DND-41 (cell line): ENCODE measurements at regions not wholly inside any gene's neighbourhood (a gene's known extent, or its start where the extent isn't known, plus 50 kb on each side); places are given as distances from the start of the nearest gene placed in this dataset.

Experiments used
- ATAC-seq: fragments of 200-7000 bp; cut with Tn5 transposase; 3 replicates; pipeline ENCODE4 v1.9.1; 2021; ENCODE audit warnings: low read depth; ENCODE audit not compliant: insufficient read depth
- DNase-seq: peaks from one replicate; pipeline ENCODE4 v3.0.0-alpha.2; 2020
- H2AFZ ChIP-seq: 2 replicates; pipeline ENCODE4 v1.6.0; 2012; ENCODE audit warnings: low read depth, low read length
- H3K27ac ChIP-seq: 2 replicates; pipeline ENCODE4 v1.5.1; 2012; ENCODE audit warnings: low read length, inconsistent platforms
- H3K27me3 ChIP-seq: fragments of 200-600 bp; sonication (generic); 2 replicates; pipeline ENCODE4 v1.6.0; 2012; ENCODE audit warnings: low read length, mild to moderate bottlenecking, inconsistent platforms; ENCODE audit not compliant: insufficient read depth, poor library complexity
- H3K36me3 ChIP-seq: 2 replicates; pipeline ENCODE4 v1.5.1; 2012; ENCODE audit warnings: low read length, inconsistent platforms; ENCODE audit not compliant: insufficient read depth
- H3K4me1 ChIP-seq: 2 replicates; pipeline ENCODE4 v1.5.1; 2012; ENCODE audit warnings: mild to moderate bottlenecking, low read length; ENCODE audit not compliant: insufficient read depth
- H3K4me2 ChIP-seq: 2 replicates; pipeline ENCODE4 v1.6.0; 2012; ENCODE audit warnings: mild to moderate bottlenecking, moderate library complexity, low read length, inconsistent platforms; ENCODE audit not compliant: insufficient read depth
- H3K4me3 ChIP-seq, 2 experiments: fragments of 200-600 bp in 1 of 2; shearing (Covaris generic) in 1 of 2; 2 replicates each; pipeline ENCODE4 v1.5.1; 2012 to 2016; ENCODE audit warnings: inconsistent platforms in 2 of 2, low read length in 2 of 2, mild to moderate bottlenecking in 2 of 2, low read depth in 1 of 2, moderate library complexity in 1 of 2
- H3K79me2 ChIP-seq: 2 replicates; pipeline ENCODE4 v1.6.0; 2012; ENCODE audit warnings: low read length, inconsistent platforms; ENCODE audit not compliant: insufficient read depth
- H3K9ac ChIP-seq: 2 replicates; pipeline ENCODE4 v1.6.0; 2012; ENCODE audit warnings: low read depth, mild to moderate bottlenecking, inconsistent platforms, low read length, moderate library complexity
- H3K9me3 ChIP-seq: 2 replicates; pipeline ENCODE4 v1.5.1; 2012; ENCODE audit warnings: low read length, moderate library complexity, mild to moderate bottlenecking, inconsistent platforms; ENCODE audit not compliant: insufficient read depth, severe bottlenecking
- H4K20me1 ChIP-seq: 2 replicates; pipeline ENCODE4 v1.6.0; 2012; ENCODE audit warnings: low read length; ENCODE audit not compliant: insufficient read depth
- CTCF ChIP-seq: IDR thresholded peaks from 2 replicates; pipeline ENCODE4 v1.5.1; 2012; ENCODE audit warnings: borderline replicate concordance, low read length, moderate library complexity, mild to moderate bottlenecking; ENCODE audit not compliant: poor library complexity, severe bottlenecking; ENCODE audit errors: extremely low read depth
- EZH2 ChIP-seq: IDR thresholded peaks from 3 replicates; pipeline ENCODE4 v1.6.1; 2012; ENCODE audit warnings: borderline replicate concordance, low read depth, mild to moderate bottlenecking, moderate library complexity, low read length, inconsistent platforms; ENCODE audit not compliant: severe bottlenecking

GRCh38 chr5:133739181-133739780 lies 126.9 kb upstream of the FSTL4 start:
- no peak overlapping the region for H3K27ac ChIP-seq
- H4K20me1 ChIP-seq = no peaks in the 10 kb centered on the region; the same call in 1 of the 2 replicates
- peaks cover 4% of the 10 kb centered on the region for H3K27me3 ChIP-seq
- no peaks in the 10 kb centered on the region for H3K36me3 ChIP-seq
- no peak overlapping the region for H3K4me3 ChIP-seq
- no peak for TF ChIP-seq CTCF
- no peak overlapping the region for H2AFZ ChIP-seq
- ATAC-seq = no peak
- no peak overlapping the region for H3K9ac ChIP-seq
- no peaks in the 10 kb centered on the region for H3K4me1 ChIP-seq
- DNase-seq = no peak
- H3K79me2 ChIP-seq = no peaks in the 10 kb centered on the region
- no peaks in the 10 kb centered on the region for H3K9me3 ChIP-seq
- H3K4me2 ChIP-seq = no peak overlapping the region

- Histone ChIP-seq H3K27ac (no peak overlapping the region), H3K27me3 (peaks cover 4% of the 10 kb centered on the region), H3K4me3 (no peak overlapping the region), H3K9me3 (no peaks in the 10 kb centered on the region), H2AFZ (no peak overlapping the region), H3K4me2 (no peak overlapping the region), H3K9ac (no peak overlapping the region), H3K4me1 (no peaks in the 10 kb centered on the region), H3K36me3 (no peaks in the 10 kb centered on the region), H3K79me2 (no peaks in the 10 kb centered on the region), H4K20me1 (no peaks in the 10 kb centered on the region)
- no peak for TF ChIP-seq EZH2
- no peak for TF ChIP-seq CTCF
- ATAC-seq = no peak
- no peak for DNase-seq
These were observed 125.9 kb upstream of the FSTL4 start for GRCh38 chr5:133738271-133738670.

- Histone ChIP-seq H3K79me2 (no peaks in the 10 kb centered on the region), H3K4me1 (no peaks in the 10 kb centered on the region), H4K20me1 (no peaks in the 10 kb centered on the region), H3K4me2 (no peak overlapping the region), H3K36me3 (no peaks in the 10 kb centered on the region), H3K27ac (no peak overlapping the region), H3K4me3 (no peak overlapping the region), H3K9me3 (no peaks in the 10 kb centered on the region), H2AFZ (no peak overlapping the region), H3K27me3 (peaks cover 4% of the 10 kb centered on the region), H3K9ac (no peak overlapping the region)
- TF ChIP-seq CTCF (no peak), EZH2 (no peak)
- DNase-seq = no peak
- ATAC-seq = no peak
These were observed 124.2 kb upstream of the FSTL4 start for GRCh38 chr5:133736512-133736911.

GRCh38 chr5:133735346-133735745 lies 123.0 kb upstream of the FSTL4 start:
- Histone ChIP-seq H3K4me3 (no peak overlapping the region), H3K27me3 (peaks cover 4% of the 10 kb centered on the region), H2AFZ (no peak overlapping the region), H3K27ac (no peak overlapping the region), H3K4me1 (no peaks in the 10 kb centered on the region), H3K4me2 (no peak overlapping the region), H3K9me3 (peaks cover 4% of the 10 kb centered on the region), H3K9ac (no peak overlapping the region), H3K79me2 (no peaks in the 10 kb centered on the region), H4K20me1 (no peaks in the 10 kb centered on the region), H3K36me3 (no peaks in the 10 kb centered on the region)
- ATAC-seq = no peak
- TF ChIP-seq EZH2 = no peak
- TF ChIP-seq CTCF = no peak
- no peak for DNase-seq
